H9 (cell line): ENCODE measurements at regions not wholly inside any gene's neighbourhood (a gene's known extent, or its start where the extent isn't known, plus 50 kb on each side); places are given as distances from the start of the nearest gene placed in this dataset.

Source experiments
- DNase-seq: peaks from one replicate; pipeline ENCODE4 v3.0.0-alpha.2; 2017
- H2AFZ ChIP-seq: one replicate; pipeline ENCODE4 v1.6.1; 2013; ENCODE audit warnings: mild to moderate bottlenecking, low read length, control low read depth, moderate library complexity
- H2AK5ac ChIP-seq: 2 replicates; pipeline ENCODE4 v1.6.1; 2013; ENCODE audit warnings: low read length, control low read depth, mixed read lengths; ENCODE audit not compliant: insufficient read length
- H2BK120ac ChIP-seq: one replicate; pipeline ENCODE4 v1.6.1; 2013; ENCODE audit warnings: low read depth, mild to moderate bottlenecking, low read length, control low read depth, inconsistent platforms; ENCODE audit not compliant: poor library complexity, severe bottlenecking
- H2BK12ac ChIP-seq: 2 replicates; pipeline ENCODE4 v1.6.1; 2013; ENCODE audit warnings: low read length, control low read depth, mixed read lengths, low read depth; ENCODE audit not compliant: insufficient read length
- H2BK15ac ChIP-seq: 2 replicates; pipeline ENCODE4 v1.6.1; 2013; ENCODE audit warnings: low read depth, low read length, control low read depth
- H2BK20ac ChIP-seq: one replicate; pipeline ENCODE4 v1.6.1; 2013; ENCODE audit warnings: low read depth, mild to moderate bottlenecking, low read length, control low read depth, inconsistent platforms; ENCODE audit not compliant: poor library complexity, severe bottlenecking
- H2BK5ac ChIP-seq: 2 replicates; pipeline ENCODE4 v1.6.1; 2013; ENCODE audit warnings: low read length, control low read depth, mixed read lengths; ENCODE audit not compliant: insufficient read length
- H3K14ac ChIP-seq: 2 replicates; pipeline ENCODE4 v1.6.1; 2013; ENCODE audit warnings: low read length, control low read depth; ENCODE audit not compliant: insufficient read depth
- H3K18ac ChIP-seq: 2 replicates; pipeline ENCODE4 v1.6.1; 2013; ENCODE audit warnings: low read depth, mild to moderate bottlenecking, mixed read lengths, low read length, control low read depth; ENCODE audit not compliant: insufficient read length
- H3K23ac ChIP-seq: 2 replicates; pipeline ENCODE4 v1.6.1; 2013; ENCODE audit warnings: low read length, control low read depth, mixed read lengths, low read depth; ENCODE audit not compliant: insufficient read length
- H3K23me2 ChIP-seq: 2 replicates; pipeline ENCODE4 v1.6.1; 2013; ENCODE audit warnings: low read depth, mild to moderate bottlenecking, mixed read lengths, low read length, control low read depth; ENCODE audit not compliant: insufficient read length, poor library complexity, severe bottlenecking
- H3K27ac ChIP-seq: 2 replicates; pipeline ENCODE4 v1.5.1; 2013; ENCODE audit warnings: low read length, control low read depth, mixed read lengths, low read depth; ENCODE audit not compliant: insufficient read length
- H3K27me3 ChIP-seq: 2 replicates; pipeline ENCODE4 v1.6.1; 2013; ENCODE audit warnings: low read length, control low read depth, inconsistent platforms; ENCODE audit not compliant: insufficient read depth
- H3K4ac ChIP-seq: 2 replicates; pipeline ENCODE4 v1.6.1; 2013; ENCODE audit warnings: low read depth, mild to moderate bottlenecking, control low read depth, inconsistent platforms, low read length, moderate library complexity
- H3K4me1 ChIP-seq: 2 replicates; pipeline ENCODE4 v1.6.1; 2013; ENCODE audit warnings: low read length, control low read depth, inconsistent platforms; ENCODE audit not compliant: insufficient read depth
- H3K4me2 ChIP-seq: 2 replicates; pipeline ENCODE4 v1.6.1; 2013; ENCODE audit warnings: low read length, control low read depth, mixed read lengths; ENCODE audit not compliant: insufficient read length, insufficient read depth
- H3K56ac ChIP-seq: 2 replicates; pipeline ENCODE4 v1.6.1; 2013; ENCODE audit warnings: low read depth, mild to moderate bottlenecking, mixed read lengths, low read length, control low read depth; ENCODE audit not compliant: insufficient read length
- H3K79me1 ChIP-seq: 2 replicates; pipeline ENCODE4 v1.6.1; 2013; ENCODE audit warnings: low read depth, mild to moderate bottlenecking, moderate library complexity, low read length, control low read depth, inconsistent platforms; ENCODE audit not compliant: insufficient read depth, poor library complexity, severe bottlenecking
- H3K79me2 ChIP-seq: 2 replicates; pipeline ENCODE4 v1.6.1; 2013; ENCODE audit warnings: low read length, control low read depth, inconsistent platforms; ENCODE audit not compliant: insufficient read depth
- H3K9ac ChIP-seq: 2 replicates; pipeline ENCODE4 v1.6.1; 2013; ENCODE audit warnings: low read length, control low read depth, mixed read lengths; ENCODE audit not compliant: insufficient read length; ENCODE audit errors: extremely low read depth
- H3K9me3 ChIP-seq: one replicate; pipeline ENCODE4 v1.6.1; 2013; ENCODE audit warnings: low read depth, low read length, inconsistent platforms; ENCODE audit not compliant: control insufficient read depth
- H3T11ph ChIP-seq: one replicate; pipeline ENCODE4 v1.6.1; 2013; ENCODE audit warnings: mild to moderate bottlenecking, low read length, control low read depth, inconsistent platforms
- H4K20me1 ChIP-seq: one replicate; pipeline ENCODE4 v1.6.1; 2013; ENCODE audit not compliant: control insufficient read depth, insufficient read length, insufficient read depth
- H4K5ac ChIP-seq: 2 replicates; pipeline ENCODE4 v1.6.1; 2013; ENCODE audit warnings: low read depth, mild to moderate bottlenecking, mixed read lengths, low read length, control low read depth; ENCODE audit not compliant: insufficient read length
- H4K8ac ChIP-seq: replicated peaks from 2 replicates; pipeline ENCODE4 v1.6.1; 2013; ENCODE audit warnings: low read length, control low read depth, mixed read lengths, low read depth; ENCODE audit not compliant: insufficient read length
- H4K91ac ChIP-seq: 2 replicates; pipeline ENCODE4 v1.6.1; 2013; ENCODE audit warnings: low read depth, mild to moderate bottlenecking, moderate library complexity, mixed read lengths, low read length, control low read depth; ENCODE audit not compliant: insufficient read length
- H3K27ac Mint-ChIP-seq, 3 experiments: 2 replicates in 2 of 3; 3 replicates in 1 of 3; pipeline ENCODE4 v1.8.0; 2020 to 2021; ENCODE audit warnings: mixed read lengths in 3 of 3, mild to moderate bottlenecking in 1 of 3, moderate library complexity in 1 of 3
- H3K27me3 Mint-ChIP-seq: 2 replicates; pipeline ENCODE4 v1.8.0; 2021; ENCODE audit warnings: low read depth, mild to moderate bottlenecking, moderate library complexity, mixed read lengths
- H3K36me3 Mint-ChIP-seq, 3 experiments: 2 replicates in 2 of 3; 3 replicates in 1 of 3; pipeline ENCODE4 v1.8.0; 2020 to 2021; ENCODE audit warnings: low read depth in 3 of 3, mixed read lengths in 3 of 3; ENCODE audit not compliant: insufficient read depth in 1 of 3
- H3K4me1 Mint-ChIP-seq, 2 experiments: 2 replicates each; pipeline ENCODE4 v1.8.0; 2020; ENCODE audit warnings: mixed read lengths in 2 of 2
- H3K4me3 Mint-ChIP-seq, 2 experiments: 2 replicates in 1 of 2; 3 replicates in 1 of 2; pipeline ENCODE4 v1.8.0; 2020 to 2021; ENCODE audit warnings: mild to moderate bottlenecking in 2 of 2, mixed read lengths in 2 of 2, moderate library complexity in 1 of 2
- H3K9me3 Mint-ChIP-seq, 2 experiments: 2 replicates in 1 of 2; 3 replicates in 1 of 2; pipeline ENCODE4 v1.8.0; 2020; ENCODE audit warnings: mild to moderate bottlenecking in 2 of 2, mixed read lengths in 2 of 2, moderate library complexity in 1 of 2
- WGBS: extraction: QIAGEN DNeasy Blood & Tissue Kit; methylation state at CpG from one replicate; pipeline ENCODE4 v1.1.7; 2013; ENCODE audit warnings: missing lambda C conversion rate, low lambda C conversion rate, mixed read lengths; ENCODE audit not compliant: insufficient read length; ENCODE audit errors: extremely low coverage; 5-methylcytosine and 5-hydroxymethylcytosine counted together
- TF ChIP-seq, protein P1 (sequence below): fragments of 200-600 bp; sonication (generic); conservative IDR thresholded peaks from 3 replicates; pipeline ENCODE4 v1.8.0; 2021; ENCODE audit warnings: antibody characterized with exemption, mild to moderate bottlenecking

GRCh38 chr6:115540077-115540869, 520.4 kb downstream of the FRK start:
- no peak overlapping the region for H4K91ac ChIP-seq
- no peaks in the 10 kb centered on the region for H3K4me1 ChIP-seq
- no peak overlapping the region for H2BK20ac ChIP-seq
- H2BK12ac ChIP-seq = no peak overlapping the region
- no peak overlapping the region for H2AK5ac ChIP-seq
- no peak overlapping the region for H4K5ac ChIP-seq
- no peak overlapping the region for H3K18ac ChIP-seq
- Mint-ChIP-seq H3K27ac (no peak overlapping the region), H3K27me3 (no peaks in the 10 kb centered on the region; the same call in 1 of the 2 replicates), H3K4me1 (peaks cover 12% of the 10 kb centered on the region in 2 experiments), H3K4me3 (no peak overlapping the region), H3K36me3 (no peaks in the 10 kb centered on the region), H3K9me3 (no peaks in the 10 kb centered on the region)
- no peaks in the 10 kb centered on the region for H3K23me2 ChIP-seq
- no peak overlapping the region for H3T11ph ChIP-seq
- no peak overlapping the region for H2BK5ac ChIP-seq
- H3K79me2 ChIP-seq = no peaks in the 10 kb centered on the region
- H3K9me3 ChIP-seq = no peaks in the 10 kb centered on the region
- no peak overlapping the region for H3K23ac ChIP-seq
- no peak overlapping the region for H3K27ac ChIP-seq
- TF ChIP-seq, protein P1, sequence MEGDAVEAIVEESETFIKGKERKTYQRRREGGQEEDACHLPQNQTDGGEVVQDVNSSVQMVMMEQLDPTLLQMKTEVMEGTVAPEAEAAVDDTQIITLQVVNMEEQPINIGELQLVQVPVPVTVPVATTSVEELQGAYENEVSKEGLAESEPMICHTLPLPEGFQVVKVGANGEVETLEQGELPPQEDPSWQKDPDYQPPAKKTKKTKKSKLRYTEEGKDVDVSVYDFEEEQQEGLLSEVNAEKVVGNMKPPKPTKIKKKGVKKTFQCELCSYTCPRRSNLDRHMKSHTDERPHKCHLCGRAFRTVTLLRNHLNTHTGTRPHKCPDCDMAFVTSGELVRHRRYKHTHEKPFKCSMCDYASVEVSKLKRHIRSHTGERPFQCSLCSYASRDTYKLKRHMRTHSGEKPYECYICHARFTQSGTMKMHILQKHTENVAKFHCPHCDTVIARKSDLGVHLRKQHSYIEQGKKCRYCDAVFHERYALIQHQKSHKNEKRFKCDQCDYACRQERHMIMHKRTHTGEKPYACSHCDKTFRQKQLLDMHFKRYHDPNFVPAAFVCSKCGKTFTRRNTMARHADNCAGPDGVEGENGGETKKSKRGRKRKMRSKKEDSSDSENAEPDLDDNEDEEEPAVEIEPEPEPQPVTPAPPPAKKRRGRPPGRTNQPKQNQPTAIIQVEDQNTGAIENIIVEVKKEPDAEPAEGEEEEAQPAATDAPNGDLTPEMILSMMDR = no peak
- H3K79me1 ChIP-seq = no peaks in the 10 kb centered on the region
- H2BK15ac ChIP-seq = no peak overlapping the region
- no peak overlapping the region for H3K4me2 ChIP-seq
- H3K14ac ChIP-seq = no peak overlapping the region
- H3K9ac ChIP-seq = no peak overlapping the region
- no peaks in the 10 kb centered on the region for H3K27me3 ChIP-seq
- H4K20me1 ChIP-seq = no peaks in the 10 kb centered on the region
- no peak overlapping the region for H3K56ac ChIP-seq
- H3K4ac ChIP-seq = no peak overlapping the region
- no peak overlapping the region for H2AFZ ChIP-seq
- no CpG with 5 or more reads among the region's 1 CpG for WGBS
- DNase-seq = no peak
- no peak overlapping the region for H2BK120ac ChIP-seq
- no peak overlapping the region for H4K8ac ChIP-seq
